ENCODE measurements at regions not wholly inside any gene's neighbourhood (a gene's known extent, or its start where the extent isn't known, plus 50 kb on each side); places are given as distances from the start of the nearest gene placed in this dataset.

DNA sequence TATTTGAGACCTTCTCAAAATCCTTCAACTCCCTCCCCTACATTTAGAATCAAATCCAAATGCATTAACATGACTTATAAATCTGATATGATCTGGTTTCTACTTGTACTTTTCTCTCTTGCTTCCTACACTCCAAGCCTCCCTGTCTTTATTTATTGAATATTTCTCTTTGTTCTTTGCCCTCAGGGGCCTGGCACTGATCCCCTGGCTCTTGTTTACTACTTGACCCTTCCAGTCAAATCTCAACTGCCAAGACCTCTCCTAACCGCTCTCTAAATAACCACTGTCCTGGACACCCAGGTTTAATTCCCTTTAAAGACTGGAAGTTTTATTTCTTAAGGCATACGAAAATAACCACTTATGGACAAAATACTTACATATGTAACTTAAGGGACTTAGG lies 248.9 kb downstream of the CHRM3 start:
- TF ChIP-seq CTCF (IDR thresholded peaks at IDR 0.05; ENCODE audit: control extremely low read depth, extremely low read depth, low read depth, missing control alignments): no peak
- ChIA-PET CTCF (no interaction called here), POLR2A (no interaction called here)
- no peak for DNase-seq (ENCODE audit: extremely low spot score)

DNA sequence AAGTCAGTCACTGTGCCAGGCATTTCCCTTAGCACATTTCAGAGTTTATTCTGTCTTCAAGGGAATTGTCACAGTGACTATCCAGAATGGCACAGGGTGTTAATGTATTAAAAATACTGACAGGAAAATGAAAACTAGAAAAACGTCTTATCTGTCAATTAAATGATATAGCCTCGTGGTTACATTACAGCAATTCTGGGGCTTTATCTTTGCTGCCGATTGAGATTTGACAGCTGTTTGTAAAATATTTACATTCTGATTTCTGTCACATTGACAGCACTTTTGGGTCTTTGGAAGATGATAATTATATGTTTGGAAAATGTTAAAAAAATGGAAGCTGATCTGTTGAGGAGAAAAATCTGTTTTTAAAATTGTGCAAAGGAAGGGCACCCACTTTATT lies 250.0 kb downstream of the CHRM3 start:
- ChIA-PET POLR2A (no interaction called here), CTCF (no interaction called here)
- no peak for TF ChIP-seq CTCF (IDR thresholded peaks at IDR 0.05; ENCODE audit: control extremely low read depth, extremely low read depth, low read depth, missing control alignments)
- DNase-seq (ENCODE audit: extremely low spot score): no peak

DNA sequence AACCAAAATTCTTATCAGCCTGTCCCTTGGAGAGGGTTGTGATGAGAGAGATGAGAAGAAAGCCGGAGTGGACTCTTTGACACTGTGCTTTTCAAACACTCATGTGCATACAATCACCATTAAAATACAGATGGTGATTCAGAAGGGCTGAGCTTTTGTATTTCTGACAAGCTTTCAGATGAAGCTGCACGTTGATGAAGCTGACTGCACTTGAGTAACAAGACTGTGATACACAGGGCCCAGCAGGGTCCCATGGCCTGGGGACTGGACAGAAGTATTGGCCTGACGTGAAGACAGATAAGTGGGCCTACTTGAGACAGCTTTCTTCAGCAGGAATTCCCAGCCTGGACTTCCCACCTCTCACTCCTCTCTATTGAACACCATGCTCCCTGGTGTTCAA lies 258.2 kb downstream of the CHRM3 start:
- POLR2A ChIA-PET: no interaction called here
- no peak for TF ChIP-seq CTCF (IDR thresholded peaks at IDR 0.05; ENCODE audit: control extremely low read depth, extremely low read depth, low read depth, missing control alignments)
- no peak for DNase-seq (ENCODE audit: extremely low spot score)
- CTCF ChIA-PET: no interaction called here

DNA sequence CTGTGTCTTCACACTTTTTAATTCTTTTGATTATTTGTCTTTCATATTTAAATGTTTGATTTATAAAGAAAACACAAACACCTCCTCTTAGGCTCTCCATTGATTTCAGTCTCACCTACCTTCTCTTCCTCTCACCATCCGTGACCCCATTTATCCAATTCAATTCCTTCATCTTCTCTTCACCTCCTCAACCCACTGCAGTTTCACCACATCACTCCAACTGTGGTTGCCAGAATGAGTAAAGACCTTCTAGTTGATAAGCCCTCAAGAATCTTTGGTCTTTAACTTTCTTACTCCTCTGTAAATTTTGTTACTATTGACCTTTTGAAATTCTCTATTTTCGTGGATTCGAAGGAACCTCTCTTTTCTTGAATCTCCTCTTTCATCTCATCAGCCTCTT lies 260.7 kb downstream of the CHRM3 start:
- no peak for DNase-seq (ENCODE audit: extremely low spot score)
- no peak for TF ChIP-seq CTCF (IDR thresholded peaks at IDR 0.05; ENCODE audit: control extremely low read depth, extremely low read depth, low read depth, missing control alignments)
- CTCF ChIA-PET: no interaction called here
- POLR2A ChIA-PET: no interaction called here

GRCh38 chr1:239647964-239648632 lies 261.7 kb downstream of the CHRM3 start:
- no peak for DNase-seq (ENCODE audit: extremely low spot score)
- TF ChIP-seq CTCF (IDR thresholded peaks at IDR 0.05; ENCODE audit: control extremely low read depth, extremely low read depth, low read depth, missing control alignments): no peak
- POLR2A ChIA-PET: no interaction called here
- CTCF ChIA-PET: interaction anchor here (1.4 to 1.6 kb wide), 2 partner anchors 14 to 15 kb away, joined by 3 to 5 read pairs; no protein-coding TSS in a partner anchor

GRCh38 chr1:239655023-239655422 lies 268.7 kb downstream of the CHRM3 start:
- no peak for DNase-seq (ENCODE audit: extremely low spot score)
- ChIA-PET POLR2A (no interaction called here), CTCF (no interaction called here)
- no peak for TF ChIP-seq CTCF (IDR thresholded peaks at IDR 0.05; ENCODE audit: control extremely low read depth, extremely low read depth, low read depth, missing control alignments)

DNA sequence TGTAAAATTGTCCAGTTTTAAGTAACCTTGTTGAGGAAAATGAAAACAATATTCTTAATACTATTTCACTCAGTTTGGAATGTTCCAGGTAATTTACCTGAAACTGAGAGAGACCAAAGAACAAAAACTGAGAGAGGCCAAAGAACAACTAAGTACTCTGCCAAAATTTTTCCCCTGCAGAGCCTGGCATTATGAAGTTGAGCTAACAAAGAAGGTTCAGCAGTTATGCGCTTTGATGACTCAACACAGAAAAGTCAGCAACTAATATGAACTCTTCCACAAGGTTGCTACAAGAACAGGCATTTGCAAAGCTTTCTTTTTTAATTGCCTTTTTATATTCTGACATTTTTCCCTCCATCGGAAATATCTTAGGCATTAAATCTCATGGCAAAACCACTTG lies 270.9 kb downstream of the CHRM3 start:
- DNase-seq (ENCODE audit: extremely low spot score): no peak
- CTCF ChIA-PET: no interaction called here
- POLR2A ChIA-PET: no interaction called here
- TF ChIP-seq CTCF (IDR thresholded peaks at IDR 0.05; ENCODE audit: control extremely low read depth, extremely low read depth, low read depth, missing control alignments): no peak

Data from GM10248 (cell line).